ENCODE measurements at regions not wholly inside any gene's neighbourhood (a gene's known extent, or its start where the extent isn't known, plus 50 kb on each side); places are given as distances from the start of the nearest gene placed in this dataset.

- intact Hi-C loops (cut with DNase I; ENCODE audit: low total_unique reads) = no loop called here
- Histone ChIP-seq H3K4me1 (no peaks in the 10 kb centered on the region), H3K9me3 (no peaks in the 10 kb centered on the region), H3K36me3 (no peaks in the 10 kb centered on the region), H3K27ac (no peak overlapping the region), H3K27me3 (no peaks in the 10 kb centered on the region), H3K4me3 (no peak overlapping the region)
- in situ Hi-C loops (cut with MboI; ENCODE audit: low sequenced_read_pairs in 4 of 4) = loop anchor here in 1 of 4 donors (10.0 kb wide), 1 partner anchor 123 kb away; no protein-coding TSS in a partner anchor
- ATAC-seq (no peak), DNase-seq (no peak)
- TF ChIP-seq CTCF (IDR thresholded peaks at IDR 0.05 in 4 of 5, conservative IDR thresholded peaks at IDR 0.05 in 1 of 5) (no peak), POLR2A (IDR thresholded peaks at IDR 0.05) (no peak)
Measured at GRCh38 chr6:165721356-165721755, 58.3 kb upstream of the PDE10A start.

- Histone ChIP-seq H3K4me1 (no peaks in the 10 kb centered on the region), H3K9me3 (no peaks in the 10 kb centered on the region), H3K36me3 (no peaks in the 10 kb centered on the region), H3K4me3 (no peak overlapping the region), H3K27ac (no peak overlapping the region), H3K27me3 (no peaks in the 10 kb centered on the region)
- in situ Hi-C loops (cut with MboI; ENCODE audit: low sequenced_read_pairs in 4 of 4) = no loop called here
- TF ChIP-seq POLR2A (IDR thresholded peaks at IDR 0.05) (no peak), CTCF (IDR thresholded peaks at IDR 0.05 in 4 of 5, conservative IDR thresholded peaks at IDR 0.05 in 1 of 5) (no peak)
- intact Hi-C loops (cut with DNase I; ENCODE audit: low total_unique reads) = no loop called here
- ATAC-seq (no peak), DNase-seq (no peak)
Measured at GRCh38 chr6:165718491-165718891, 55.5 kb upstream of the PDE10A start.

DNA sequence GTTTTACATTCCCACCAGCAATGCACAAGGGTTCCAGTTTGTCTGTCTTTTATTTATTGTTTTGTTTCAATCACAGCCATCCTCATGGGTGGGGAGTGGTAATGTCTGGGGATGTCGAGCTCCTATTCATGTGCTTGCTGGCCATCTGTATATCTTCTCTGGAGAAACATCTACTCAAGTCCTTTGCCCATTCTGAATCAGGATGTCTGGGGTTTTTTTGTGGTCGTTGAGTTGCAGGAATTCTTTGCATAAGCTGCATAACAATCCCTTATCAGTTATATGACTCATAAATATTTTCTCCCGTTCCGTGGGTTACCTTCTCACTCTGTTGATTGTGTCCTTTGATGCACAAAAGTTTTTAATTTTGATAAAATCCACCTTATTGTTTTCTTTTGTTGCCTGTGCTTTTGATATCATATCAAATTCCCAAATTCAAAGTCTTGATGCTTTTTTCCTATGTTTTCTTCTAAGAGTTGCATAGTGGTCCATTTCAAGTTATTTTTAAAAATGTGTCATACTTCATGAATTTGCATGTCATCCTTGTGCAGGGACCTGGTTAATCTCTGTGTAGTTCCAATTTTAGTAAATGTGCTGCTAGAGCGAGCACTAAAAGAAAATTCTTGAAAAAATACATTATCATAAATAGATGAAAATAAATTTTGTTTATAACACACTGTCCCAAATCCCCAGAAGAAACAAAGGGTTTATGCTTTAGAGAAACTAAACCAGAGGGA, 54.9 kb upstream of the PDE10A start:
- intact Hi-C loops (cut with DNase I; ENCODE audit: low total_unique reads) (no loop called here), in situ Hi-C loops (cut with MboI; ENCODE audit: low sequenced_read_pairs in 4 of 4) (no loop called here)
- Histone ChIP-seq H3K27me3 (no peaks in the 10 kb centered on the region), H3K4me1 (no peaks in the 10 kb centered on the region), H3K36me3 (no peaks in the 10 kb centered on the region), H3K4me3 (no peak overlapping the region), H3K9me3 (no peaks in the 10 kb centered on the region), H3K27ac (no peak overlapping the region)
- no peak for DNase-seq
- no peak for TF ChIP-seq CTCF (IDR thresholded peaks at IDR 0.05 in 4 of 5, conservative IDR thresholded peaks at IDR 0.05 in 1 of 5)
- TF ChIP-seq POLR2A (IDR thresholded peaks at IDR 0.05) = no peak
- no peak for ATAC-seq

- H3K4me3 ChIP-seq = no peak overlapping the region
- no peaks in the 10 kb centered on the region for H3K27me3 ChIP-seq
- no peak for ATAC-seq
- H3K4me1 ChIP-seq = no peaks in the 10 kb centered on the region
- no peaks in the 10 kb centered on the region for H3K36me3 ChIP-seq
- intact Hi-C loops (cut with DNase I; ENCODE audit: low total_unique reads) (no loop called here), in situ Hi-C loops (cut with MboI; ENCODE audit: low sequenced_read_pairs in 4 of 4) (no loop called here)
- TF ChIP-seq POLR2A (IDR thresholded peaks at IDR 0.05) = no peak
- TF ChIP-seq CTCF (IDR thresholded peaks at IDR 0.05 in 4 of 5, conservative IDR thresholded peaks at IDR 0.05 in 1 of 5) = no peak
- no peak for DNase-seq
- no peak overlapping the region for H3K27ac ChIP-seq
- no peaks in the 10 kb centered on the region for H3K9me3 ChIP-seq
Measured at GRCh38 chr6:165716886-165717285, 53.8 kb upstream of the PDE10A start.

DNA sequence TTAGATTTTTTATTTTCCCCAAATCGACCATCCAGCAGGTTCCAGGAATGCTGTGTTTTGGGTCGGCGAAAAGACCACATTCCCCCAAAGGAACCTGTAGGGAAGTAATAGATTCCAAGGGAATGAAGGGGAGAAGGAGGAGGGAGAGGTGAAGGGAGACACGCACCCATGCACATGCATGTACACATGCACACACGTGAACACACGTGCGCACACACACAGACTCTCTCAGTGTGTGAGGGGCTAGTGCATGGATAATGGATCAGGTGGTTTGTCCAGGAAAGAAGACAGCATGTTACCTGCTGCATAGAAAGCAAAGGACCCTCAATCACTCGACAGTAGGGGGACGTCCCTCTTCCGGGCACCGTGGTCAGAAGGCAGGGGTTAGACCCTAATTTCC, 52.4 kb upstream of the PDE10A start:
- H3K4me3 ChIP-seq = no peak overlapping the region
- ATAC-seq (no peak), DNase-seq (no peak)
- intact Hi-C loops (cut with DNase I; ENCODE audit: low total_unique reads) = no loop called here
- no peaks in the 10 kb centered on the region for H3K4me1 ChIP-seq
- no peak overlapping the region for H3K27ac ChIP-seq
- in situ Hi-C loops (cut with MboI; ENCODE audit: low sequenced_read_pairs in 4 of 4) = no loop called here
- TF ChIP-seq CTCF (IDR thresholded peaks at IDR 0.05 in 4 of 5, conservative IDR thresholded peaks at IDR 0.05 in 1 of 5) = no peak
- no peaks in the 10 kb centered on the region for H3K36me3 ChIP-seq
- no peaks in the 10 kb centered on the region for H3K9me3 ChIP-seq
- H3K27me3 ChIP-seq = no peaks in the 10 kb centered on the region

All from gastrocnemius medialis (tissue), 4 donors.